HG02678 (cell line): ENCODE measurements at regions not wholly inside any gene's neighbourhood (a gene's known extent, or its start where the extent isn't known, plus 50 kb on each side); places are given as distances from the start of the nearest gene placed in this dataset.

ENCODE experiments used
- ATAC-seq: cut with Tn5 transposase; IDR thresholded peaks from one replicate; pipeline ENCODE4 v1.9.1; 2021; ENCODE audit warnings: mild to moderate bottlenecking, moderate library complexity; ENCODE audit not compliant: unreplicated experiment

DNA sequence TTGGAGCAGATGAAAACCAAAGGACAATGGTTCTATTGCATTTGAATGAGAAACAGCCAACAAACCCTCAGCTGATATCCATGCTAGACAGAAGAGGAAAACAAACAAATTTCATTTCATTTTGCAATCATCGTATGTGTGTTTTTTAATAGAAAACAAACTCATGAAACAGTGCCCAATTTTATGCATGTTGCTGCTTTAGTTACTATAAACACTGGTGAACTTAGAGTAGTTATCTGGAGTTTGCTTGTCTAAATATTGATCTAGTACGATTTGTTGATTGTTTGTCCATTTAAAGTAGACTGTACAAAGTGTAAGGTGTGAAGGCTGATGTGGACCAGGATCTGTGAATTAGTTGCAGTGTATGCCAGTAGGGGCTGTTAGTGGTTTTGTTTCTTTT, 166.6 kb downstream of the KITLG start:
- no peak for ATAC-seq

DNA sequence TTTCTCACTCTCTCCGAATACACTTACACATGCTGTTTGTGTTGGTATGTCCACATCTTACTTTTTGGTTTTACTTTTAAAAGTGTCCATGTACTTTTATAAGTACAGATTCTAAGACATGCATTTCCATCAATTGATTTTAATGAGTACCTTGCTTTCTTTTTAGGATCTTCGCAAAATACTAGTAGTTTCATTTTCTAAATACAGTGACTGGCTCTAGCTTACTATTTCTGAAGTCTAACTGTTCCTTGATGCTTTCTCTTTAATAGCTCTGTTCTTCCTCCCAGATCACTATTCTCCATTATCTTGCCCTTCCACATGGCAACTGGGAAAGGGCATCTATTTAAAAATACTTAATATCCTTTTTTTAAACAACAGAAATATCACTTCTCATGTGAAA, 164.1 kb downstream of the KITLG start:
- no peak for ATAC-seq

DNA sequence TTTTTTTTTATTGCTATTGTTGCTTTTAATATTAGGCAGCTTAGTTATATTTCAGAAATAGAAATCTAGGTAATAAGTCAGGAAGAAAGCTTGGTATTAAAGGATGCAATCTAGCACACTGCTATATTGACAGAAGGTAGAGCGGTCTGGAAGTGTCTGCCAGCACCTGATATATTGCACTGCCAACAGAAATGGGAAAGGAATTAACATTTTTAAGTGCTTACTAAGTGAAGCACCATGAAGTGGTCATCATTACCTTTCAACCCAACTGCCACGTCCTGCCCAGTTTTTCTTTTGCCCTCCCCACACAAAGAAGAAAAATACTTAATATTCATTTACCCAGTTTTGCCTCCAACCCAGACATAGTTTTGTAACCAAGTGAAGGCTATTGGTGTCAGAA, 163.5 kb downstream of the KITLG start:
- no peak for ATAC-seq

DNA sequence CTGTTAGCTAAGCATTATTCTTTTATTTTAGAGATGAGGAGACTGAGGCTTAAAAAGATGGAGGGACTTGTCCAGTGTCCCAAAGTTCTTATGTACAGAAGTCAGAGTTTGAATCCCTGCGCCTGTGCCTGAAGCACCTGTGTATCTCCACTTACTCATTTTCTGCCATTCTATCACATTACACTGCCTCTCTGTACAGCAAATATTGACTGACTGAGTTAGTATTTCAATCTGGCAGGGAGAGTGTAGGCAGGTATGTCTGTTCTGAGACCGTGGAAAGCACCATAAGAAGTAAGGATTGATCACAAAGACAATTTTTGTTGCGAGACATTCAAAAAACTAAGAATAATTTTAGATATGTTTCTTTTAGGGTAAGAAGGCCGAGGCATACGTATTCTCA, 162.7 kb downstream of the KITLG start:
- no peak for ATAC-seq

DNA sequence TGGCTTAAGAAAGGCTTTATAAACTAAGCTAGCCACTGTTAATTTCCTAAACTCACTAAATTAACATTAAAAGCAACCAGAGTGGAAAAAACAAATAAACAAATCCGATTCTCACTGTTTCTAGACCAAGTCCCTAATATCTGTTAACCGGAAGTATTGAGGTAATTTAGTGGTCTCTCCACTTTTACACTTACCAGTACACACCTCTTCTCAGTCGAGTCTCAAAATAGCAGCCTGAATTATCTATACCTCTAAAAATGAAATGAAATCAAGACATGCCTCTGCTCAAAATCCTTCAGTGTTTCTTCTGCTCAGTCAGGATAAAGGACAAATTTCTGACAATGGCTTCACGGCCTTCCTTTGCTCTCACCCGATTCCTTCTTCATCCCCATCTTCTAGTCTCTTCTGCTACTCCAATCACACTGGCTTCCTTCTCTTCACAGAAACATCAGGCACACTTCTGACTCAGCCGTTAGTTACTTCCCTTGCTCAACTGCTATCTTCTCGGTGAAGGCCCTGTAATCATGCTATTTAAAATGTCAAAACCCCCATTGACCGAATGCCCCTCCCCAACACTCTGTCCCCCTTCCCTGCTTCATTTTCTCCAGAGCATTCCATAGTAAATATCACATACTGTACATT, 161.3 kb downstream of the KITLG start:
- ATAC-seq: no peak

DNA sequence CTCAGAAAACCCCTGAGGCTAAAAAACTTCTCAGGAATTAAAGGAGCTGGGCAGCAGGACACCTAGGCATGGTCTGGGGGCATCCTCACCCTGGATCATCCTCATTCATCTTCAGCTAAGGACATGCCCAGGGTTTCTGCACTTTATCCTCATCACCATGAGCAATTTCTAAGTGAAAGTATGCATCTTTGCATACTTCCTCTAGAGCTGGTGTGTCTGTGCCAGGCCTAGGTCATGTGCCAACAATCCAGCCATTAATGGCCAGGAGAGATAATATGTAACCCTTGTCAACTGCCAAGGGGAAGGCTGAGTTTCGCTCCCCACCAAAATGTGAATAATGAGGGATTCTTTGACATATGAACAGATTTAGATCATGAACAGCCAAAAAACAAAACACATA, 160.5 kb downstream of the KITLG start:
- no peak for ATAC-seq

DNA sequence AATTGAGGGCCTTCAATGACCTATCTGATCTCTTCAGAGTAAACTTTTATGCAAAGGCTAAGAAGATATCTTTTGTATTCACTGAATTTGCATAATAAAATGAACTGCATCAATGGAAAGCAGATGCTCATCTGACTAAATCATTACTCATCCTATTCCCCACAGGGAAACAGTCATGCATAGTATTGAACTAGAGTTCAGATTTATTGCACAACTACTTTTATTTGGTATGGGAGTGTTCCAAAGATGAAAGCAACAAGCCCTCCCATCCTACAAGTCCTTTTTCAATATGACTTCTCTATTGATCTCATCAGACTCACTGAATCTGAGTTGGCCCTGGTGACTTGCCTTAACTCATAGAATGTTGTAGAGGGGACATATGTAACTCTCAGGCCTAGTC, 159.8 kb downstream of the KITLG start:
- ATAC-seq: no peak

DNA sequence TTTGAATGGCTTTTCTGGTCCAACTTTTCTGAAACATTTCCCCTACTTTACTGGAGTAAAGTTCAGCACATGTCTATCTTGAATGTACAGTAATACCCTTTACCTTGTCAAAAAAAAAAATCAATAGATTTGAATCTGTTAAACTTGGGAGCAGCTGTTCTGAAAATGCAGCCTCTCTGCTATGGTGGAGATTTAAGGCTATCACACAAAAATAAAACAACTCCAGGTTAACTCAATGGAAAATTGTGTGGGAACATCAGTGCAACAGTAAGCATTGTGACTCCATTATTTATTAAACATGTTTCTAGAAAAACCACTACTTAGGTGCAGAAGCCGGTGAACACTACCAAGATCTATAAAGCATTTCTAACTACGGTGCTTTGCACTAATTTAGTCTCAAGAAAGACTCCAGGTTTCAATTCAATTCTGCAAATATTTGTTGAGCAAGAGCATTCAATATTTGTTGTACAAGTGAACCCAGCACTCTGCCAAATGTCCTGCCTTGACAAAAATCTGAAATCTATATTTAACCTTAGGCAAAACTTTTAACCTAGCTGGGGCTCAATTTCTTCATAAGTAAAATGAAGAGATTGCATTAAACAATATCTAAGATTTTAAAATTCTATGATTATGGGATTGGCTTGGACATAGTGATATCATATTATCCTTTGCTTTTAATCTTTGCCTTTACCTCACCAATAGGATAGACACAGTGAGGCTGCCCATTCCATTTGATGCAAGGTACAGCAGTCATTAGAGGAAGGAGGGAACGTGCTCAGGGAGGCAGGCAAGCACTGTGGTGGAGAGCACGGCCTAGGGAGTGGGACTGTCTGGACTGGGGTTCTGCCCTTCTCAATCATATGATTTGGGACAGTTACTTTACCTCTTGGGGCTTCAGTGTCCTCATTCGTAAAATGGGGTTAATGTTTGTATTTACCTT, 155.2 kb downstream of the KITLG start:
- no peak for ATAC-seq

DNA sequence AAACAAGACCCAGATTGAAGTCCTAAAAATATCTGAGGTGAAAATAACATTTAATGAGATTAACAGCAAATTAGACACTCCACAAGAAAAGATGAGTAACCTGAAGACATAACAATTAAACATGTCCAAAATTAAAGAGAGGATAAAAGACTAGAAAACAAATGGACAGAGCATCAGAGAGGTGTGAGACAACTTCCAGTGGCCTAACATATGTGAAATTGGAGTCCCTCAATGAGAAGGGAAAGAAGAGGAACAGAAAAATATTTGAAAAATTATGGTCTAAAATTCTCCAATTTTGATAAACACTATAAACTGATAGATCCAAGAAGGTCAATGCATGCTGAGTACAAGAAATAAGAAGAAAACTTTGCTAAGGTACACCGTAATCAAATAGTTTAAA, 151.9 kb downstream of the KITLG start:
- no peak for ATAC-seq

DNA sequence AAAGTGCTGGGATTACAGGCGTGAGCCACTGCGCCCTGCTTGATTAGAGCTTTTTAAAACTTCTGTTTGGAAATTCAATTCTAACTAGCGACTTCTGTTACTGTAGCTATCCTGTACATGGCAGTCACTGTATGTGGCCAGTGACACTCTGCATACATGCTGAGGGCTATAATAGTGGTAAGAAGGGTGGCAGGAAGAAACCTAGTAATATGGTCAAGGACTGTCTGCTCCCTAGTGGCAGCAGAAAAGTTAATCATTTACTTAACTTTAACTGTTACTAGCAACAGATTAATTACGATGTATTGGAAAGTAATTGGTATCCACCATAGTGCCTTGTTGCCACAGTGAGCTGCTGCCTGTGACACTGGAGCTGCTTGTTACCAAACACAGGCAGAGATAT, 149.0 kb downstream of the KITLG start:
- no peak for ATAC-seq

DNA sequence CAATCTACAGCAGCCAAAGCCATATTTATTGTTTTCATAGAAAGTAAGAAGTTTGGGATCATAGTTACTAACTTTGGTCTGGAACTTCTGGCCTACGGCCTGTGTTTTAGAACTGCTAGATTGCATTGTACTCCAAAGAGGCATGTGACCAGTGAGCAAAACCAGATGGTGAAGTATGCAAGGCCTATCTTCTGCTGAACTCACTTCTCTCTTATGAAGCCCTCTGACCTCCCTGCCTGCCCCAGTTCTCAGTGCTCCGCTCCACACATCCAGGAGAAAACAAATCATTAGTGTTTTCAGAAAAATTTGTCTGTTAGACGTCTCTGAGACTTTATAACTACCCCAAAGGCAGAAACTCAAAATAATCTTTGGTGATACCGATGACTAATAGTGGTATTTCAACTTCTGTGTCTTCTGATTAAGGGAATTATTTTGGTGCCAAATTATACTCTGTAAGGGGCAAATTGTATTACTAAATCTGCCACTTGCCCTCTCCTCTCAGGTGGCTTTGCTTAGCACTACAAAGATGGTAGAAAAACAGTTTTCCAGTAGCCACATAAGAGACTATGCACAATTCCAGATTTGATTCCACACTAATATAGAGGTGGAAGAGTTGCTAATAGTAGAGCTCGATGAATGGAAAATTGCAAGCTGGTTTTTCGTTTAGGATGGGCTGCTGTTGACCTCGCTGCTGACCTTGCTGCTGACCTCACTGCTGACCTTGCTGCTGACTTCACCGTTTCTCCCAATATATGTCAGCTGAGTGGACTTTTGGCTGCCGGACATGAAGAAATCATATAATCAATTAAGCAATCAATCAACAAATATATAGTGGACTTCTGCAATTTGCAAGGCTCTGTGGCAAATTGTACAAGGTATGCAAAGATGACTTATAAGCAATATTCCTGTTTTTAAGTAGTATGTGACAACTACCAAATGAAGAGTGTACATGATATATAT, 147.5 kb downstream of the KITLG start:
- ATAC-seq: no peak

DNA sequence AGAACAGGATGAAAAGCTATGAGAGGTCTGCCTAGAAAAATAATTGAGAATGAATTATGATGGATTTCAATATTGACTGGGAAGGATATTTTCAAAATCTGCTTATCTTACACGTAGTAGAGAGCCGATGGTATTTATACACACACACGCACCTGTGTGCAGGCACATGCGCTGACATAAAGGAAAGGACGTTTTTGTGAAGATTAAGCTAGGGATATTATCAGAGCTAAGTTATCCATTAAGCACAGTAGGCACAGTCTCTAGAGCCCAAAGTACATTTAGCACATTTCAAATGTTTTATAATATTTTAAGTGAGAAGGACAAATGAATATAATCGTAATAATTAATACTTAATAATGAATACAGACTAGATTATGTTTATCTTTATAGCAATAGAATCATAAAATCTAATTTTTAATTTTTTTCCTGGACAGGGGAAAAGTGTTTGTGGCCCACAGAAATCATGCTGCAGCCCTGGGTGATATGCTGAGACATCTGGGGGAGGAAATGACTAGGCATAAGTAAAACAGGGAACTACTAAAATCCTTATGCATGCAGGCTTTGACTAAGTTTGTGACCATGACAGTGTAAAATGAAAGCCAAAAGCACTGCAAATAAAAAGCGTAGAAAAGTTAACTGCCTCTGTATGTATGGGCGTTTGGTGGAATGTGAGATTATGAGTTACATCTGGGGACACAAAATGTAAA, 146.1 kb downstream of the KITLG start:
- peak; percentile 78 for ATAC-seq

DNA sequence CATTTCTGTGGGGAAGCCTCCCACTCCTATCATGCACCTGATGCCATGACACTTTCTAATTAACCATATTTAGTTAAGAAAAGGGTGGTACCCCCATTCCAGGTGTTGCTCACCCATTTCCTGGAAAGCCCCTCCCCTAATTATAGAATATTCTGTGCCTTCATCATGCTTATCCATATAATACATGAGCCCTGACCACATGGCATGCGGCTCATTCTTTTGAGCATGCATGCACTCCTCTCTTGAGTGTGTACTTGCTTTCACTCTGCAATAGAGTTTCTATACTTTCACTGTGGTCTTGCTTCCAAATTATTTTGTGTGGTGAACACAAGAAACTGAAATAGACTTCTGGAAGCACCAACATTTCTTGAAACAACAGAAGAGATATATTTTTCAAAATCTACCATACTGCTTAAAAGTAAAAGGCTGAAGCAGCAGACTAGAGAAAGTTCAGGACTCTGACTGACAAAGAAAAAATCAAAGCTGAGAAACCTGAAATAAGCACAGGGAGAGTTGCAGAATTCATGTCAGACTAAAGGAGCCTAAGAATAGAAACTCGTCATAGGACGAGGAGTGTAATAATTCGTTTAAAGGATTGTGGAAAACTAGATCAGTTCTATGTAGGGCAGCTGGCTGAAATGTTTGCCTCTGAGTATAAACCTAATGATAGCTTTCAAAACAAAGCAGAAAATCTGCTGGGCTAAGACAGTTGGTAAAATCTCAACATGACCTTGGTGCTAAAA, 144.8 kb downstream of the KITLG start:
- no peak for ATAC-seq

DNA sequence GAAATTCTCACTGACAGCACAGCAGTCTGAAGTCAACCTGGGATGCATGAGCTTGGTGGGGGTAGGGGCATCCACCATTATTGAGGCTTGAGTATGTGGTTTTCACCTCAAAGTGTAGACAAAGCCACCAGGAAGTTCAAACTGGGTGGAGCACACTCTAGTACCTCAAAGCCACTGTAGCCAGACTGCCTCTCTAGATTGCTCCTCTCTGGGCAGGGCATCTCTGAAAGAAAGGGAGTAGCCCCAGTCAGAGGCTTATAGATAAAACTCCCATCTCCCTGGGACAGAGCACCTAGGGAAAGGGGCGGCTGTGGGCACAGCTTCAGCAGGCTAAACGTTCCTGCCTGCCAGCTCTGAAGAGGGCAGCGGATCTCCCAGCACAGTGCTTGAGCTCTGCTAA, 143.0 kb downstream of the KITLG start:
- no peak for ATAC-seq
